NCI-H2081 (cell line): ENCODE measurements at regions not wholly inside any gene's neighbourhood (a gene's known extent, or its start where the extent isn't known, plus 50 kb on each side); places are given as distances from the start of the nearest gene placed in this dataset.

ENCODE experiments used
- DNase-seq, 2 experiments: peaks; one replicate each; lab custom pipeline; 2025; lab: John Stamatoyannopoulos, UW

- no peak for DNase-seq
These were observed 1700.1 kb upstream of the SLC10A2 start for GRCh38 chr13:104766319-104766718.

GRCh38 chr13:104764600-104764999, 1698.4 kb upstream of the SLC10A2 start:
- DNase-seq: no peak

- no peak for DNase-seq
These were observed 1692.9 kb upstream of the SLC10A2 start for GRCh38 chr13:104759069-104759468.

- no peak for DNase-seq
These were observed 1691.5 kb upstream of the SLC10A2 start for GRCh38 chr13:104757712-104758111.

- DNase-seq: no peak
These were observed 1684.2 kb upstream of the SLC10A2 start for GRCh38 chr13:104750377-104750776.

GRCh38 chr13:104740641-104741222, 1674.5 kb upstream of the SLC10A2 start:
- no peak for DNase-seq

- DNase-seq: no peak
These were observed 1671.5 kb upstream of the SLC10A2 start for GRCh38 chr13:104737713-104738112.

GRCh38 chr13:104733427-104733826, 1667.2 kb upstream of the SLC10A2 start:
- no peak for DNase-seq

GRCh38 chr13:104715111-104715510, 1648.9 kb upstream of the SLC10A2 start:
- DNase-seq: no peak

- no peak for DNase-seq
These were observed 1639.0 kb upstream of the SLC10A2 start for GRCh38 chr13:104705031-104705750.

GRCh38 chr13:104701591-104701990, 1635.4 kb upstream of the SLC10A2 start:
- no peak for DNase-seq

- no peak for DNase-seq
These were observed 1628.2 kb upstream of the SLC10A2 start for GRCh38 chr13:104694397-104694796.

- no peak for DNase-seq
These were observed 1626.9 kb upstream of the SLC10A2 start for GRCh38 chr13:104693126-104693525.

- DNase-seq: no peak
These were observed 1625.7 kb upstream of the SLC10A2 start for GRCh38 chr13:104691767-104692467.

GRCh38 chr13:104686484-104686883, 1620.3 kb upstream of the SLC10A2 start:
- no peak for DNase-seq

- DNase-seq: no peak
These were observed 1617.6 kb upstream of the SLC10A2 start for GRCh38 chr13:104683789-104684188.

- DNase-seq: no peak
These were observed 1611.9 kb upstream of the SLC10A2 start for GRCh38 chr13:104678161-104678560.

GRCh38 chr13:104671901-104672300, 1605.7 kb upstream of the SLC10A2 start:
- no peak for DNase-seq

- no peak for DNase-seq
These were observed 1591.0 kb upstream of the SLC10A2 start for GRCh38 chr13:104657196-104657595.

GRCh38 chr13:104650431-104650830, 1584.2 kb upstream of the SLC10A2 start:
- no peak for DNase-seq

GRCh38 chr13:104648291-104648690, 1582.1 kb upstream of the SLC10A2 start:
- no peak for DNase-seq

GRCh38 chr13:104645786-104646185, 1579.6 kb upstream of the SLC10A2 start:
- no peak for DNase-seq

- DNase-seq: no peak
These were observed 1575.1 kb upstream of the SLC10A2 start for GRCh38 chr13:104641309-104641708.
